Inflammatory macrophage (primary cell): ENCODE measurements at regions not wholly inside any gene's neighbourhood (a gene's known extent, or its start where the extent isn't known, plus 50 kb on each side); places are given as distances from the start of the nearest gene placed in this dataset.
"Not testable (repeated sequence)": the region's sequence is repeated elsewhere in the genome, so short reads cannot be mapped to it uniquely, and the experiment has no call there.

Experiments used
- DNase-seq, 2 donors: peaks; one replicate each; pipeline ENCODE4 v3.0.0-alpha.2; 2020 to 2022

- no peak for DNase-seq
Measured at GRCh38 chr6:115618256-115618655, 442.4 kb downstream of the FRK start.

GRCh38 chr6:115617031-115617430 lies 443.7 kb downstream of the FRK start:
- no peak for DNase-seq

- no peak for DNase-seq
Measured at GRCh38 chr6:115613488-115613887, 447.2 kb downstream of the FRK start.

- DNase-seq = no peak
Measured at GRCh38 chr6:115612796-115613479, 447.8 kb downstream of the FRK start.

GRCh38 chr6:115612216-115612615 lies 448.5 kb downstream of the FRK start:
- DNase-seq = no peak

GRCh38 chr6:115610696-115611095 lies 450.0 kb downstream of the FRK start:
- no peak for DNase-seq

GRCh38 chr6:115609111-115609510 lies 451.6 kb downstream of the FRK start:
- DNase-seq = no peak

- no peak for DNase-seq
Measured at GRCh38 chr6:115602466-115602865, 458.2 kb downstream of the FRK start.

GRCh38 chr6:115601509-115601908 lies 459.2 kb downstream of the FRK start:
- no peak for DNase-seq

- no peak for DNase-seq
Measured at GRCh38 chr6:115601064-115601463, 459.6 kb downstream of the FRK start.

- no peak for DNase-seq
Measured at GRCh38 chr6:115594891-115595290, 465.8 kb downstream of the FRK start.

GRCh38 chr6:115592025-115592424 lies 468.7 kb downstream of the FRK start:
- no peak for DNase-seq

GRCh38 chr6:115589072-115589471 lies 471.6 kb downstream of the FRK start:
- not testable (repeated sequence) for DNase-seq

- no peak for DNase-seq
Measured at GRCh38 chr6:115583290-115583689, 477.4 kb downstream of the FRK start.

- no peak for DNase-seq
Measured at GRCh38 chr6:115582386-115582785, 478.3 kb downstream of the FRK start.

GRCh38 chr6:115579565-115579964 lies 481.1 kb downstream of the FRK start:
- not testable (repeated sequence) for DNase-seq

- DNase-seq = no peak
Measured at GRCh38 chr6:115577270-115577669, 483.4 kb downstream of the FRK start.

- DNase-seq = no peak
Measured at GRCh38 chr6:115575285-115575684, 485.4 kb downstream of the FRK start.

- DNase-seq = no peak
Measured at GRCh38 chr6:115573861-115574260, 486.8 kb downstream of the FRK start.

- no peak for DNase-seq
Measured at GRCh38 chr6:115570331-115570730, 490.4 kb downstream of the FRK start.

GRCh38 chr6:115554060-115554459 lies 506.6 kb downstream of the FRK start:
- no peak for DNase-seq

- DNase-seq = no peak
Measured at GRCh38 chr6:115551527-115551926, 509.2 kb downstream of the FRK start.

GRCh38 chr6:115545672-115545986 lies 515.1 kb downstream of the FRK start:
- DNase-seq = no peak

- no peak for DNase-seq
Measured at GRCh38 chr6:115544765-115545671, 515.7 kb downstream of the FRK start.
